GM19099 (cell line): ENCODE measurements at regions not wholly inside any gene's neighbourhood (a gene's known extent, or its start where the extent isn't known, plus 50 kb on each side); places are given as distances from the start of the nearest gene placed in this dataset.

Experiments
- POLR2A ChIP-seq: IDR thresholded peaks from 3 replicates; pipeline ENCODE4 v1.6.1; 2011; ENCODE audit warnings: low read depth; ENCODE audit not compliant: insufficient read length; ENCODE audit errors: extremely low read depth

- TF ChIP-seq POLR2A, result no peak
These were observed 160.3 kb downstream of the PTEN start for GRCh38 chr10:88023676-88024075.

GRCh38 chr10:88026031-88026430 lies 162.6 kb downstream of the PTEN start:
- no peak for TF ChIP-seq POLR2A

- no peak for TF ChIP-seq POLR2A
These were observed 164.1 kb downstream of the PTEN start for GRCh38 chr10:88027570-88027969.

GRCh38 chr10:88028072-88028471 lies 164.6 kb downstream of the PTEN start:
- no peak for TF ChIP-seq POLR2A

GRCh38 chr10:88028654-88029053 lies 165.2 kb downstream of the PTEN start:
- no peak for TF ChIP-seq POLR2A

GRCh38 chr10:88032566-88032965 lies 169.1 kb downstream of the PTEN start:
- no peak for TF ChIP-seq POLR2A

GRCh38 chr10:88033385-88033784 lies 170.0 kb downstream of the PTEN start:
- no peak for TF ChIP-seq POLR2A

GRCh38 chr10:88033793-88034192 lies 170.4 kb downstream of the PTEN start:
- no peak for TF ChIP-seq POLR2A

- TF ChIP-seq POLR2A, result no peak
These were observed 172.7 kb downstream of the PTEN start for GRCh38 chr10:88036126-88036525.

- no peak for TF ChIP-seq POLR2A
These were observed 174.2 kb downstream of the PTEN start for GRCh38 chr10:88037623-88038022.

GRCh38 chr10:88038268-88038667 lies 174.8 kb downstream of the PTEN start:
- no peak for TF ChIP-seq POLR2A

GRCh38 chr10:88039496-88040200 lies 176.2 kb downstream of the PTEN start:
- TF ChIP-seq POLR2A, result no peak

- no peak for TF ChIP-seq POLR2A
These were observed 178.1 kb downstream of the PTEN start for GRCh38 chr10:88041243-88042159.

- TF ChIP-seq POLR2A, result no peak
These were observed 179.0 kb downstream of the PTEN start for GRCh38 chr10:88042160-88043100.

GRCh38 chr10:88045096-88045495 lies 181.7 kb downstream of the PTEN start:
- no peak for TF ChIP-seq POLR2A
